ENCODE measurements at regions not wholly inside any gene's neighbourhood (a gene's known extent, or its start where the extent isn't known, plus 50 kb on each side); places are given as distances from the start of the nearest gene placed in this dataset.

DNA sequence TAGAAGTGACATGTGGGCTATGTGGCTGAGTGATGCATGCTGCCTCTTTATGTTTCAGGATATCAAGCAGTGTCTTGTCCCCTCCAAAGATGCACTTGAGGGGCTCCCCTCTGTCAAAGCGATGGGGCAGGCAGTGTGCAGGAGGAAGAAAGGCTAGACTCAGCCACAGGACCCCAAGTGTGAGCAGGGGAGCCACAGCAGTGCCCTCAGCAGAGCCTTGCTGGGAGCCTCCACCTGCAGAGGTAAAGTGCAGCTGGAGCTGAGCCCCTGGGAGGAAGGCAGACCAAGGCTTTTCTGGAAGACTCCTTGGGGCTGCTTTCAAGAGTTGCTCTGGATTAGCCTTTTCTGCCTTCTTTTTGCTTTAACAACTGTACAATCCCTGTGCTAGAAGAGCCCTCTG lies 247.3 kb downstream of the DLEU7 start:
- H3K36me3 ChIP-seq (ENCODE audit: insufficient read depth, low read length, poor library complexity, severe bottlenecking) = no peaks in the 10 kb centered on the region
- no TSS peak for BruUV-seq (replicated peaks)
- no peaks in the 10 kb centered on the region for H3K4me1 ChIP-seq (ENCODE audit: insufficient read depth, low read length, poor library complexity, severe bottlenecking)
- no peak overlapping the region for H3K27ac ChIP-seq (ENCODE audit: low read depth, low read length, poor library complexity, severe bottlenecking)
- no peaks in the 10 kb centered on the region for H3K27me3 ChIP-seq (replicated peaks; ENCODE audit: insufficient read depth, low read depth, low read length, poor library complexity)
- ChIA-PET CTCF (no interaction called here), POLR2A (ENCODE audit: low non-redundant PET) (no interaction called here)
- H3K9me3 ChIP-seq (ENCODE audit: low read depth, low read length, poor library complexity, severe bottlenecking) = no peaks in the 10 kb centered on the region
- intact Hi-C loops (cut with micrococcal nuclease; ENCODE audit: unreplicated experiment) = no loop called here
- H3K4me3 ChIP-seq (ENCODE audit: low read depth, low read length, poor library complexity, severe bottlenecking) = no peak overlapping the region
- DNase-seq (ENCODE audit: low spot score) = no peak
- TF ChIP-seq EZH2 (IDR thresholded peaks at IDR 0.05; ENCODE audit: borderline replicate concordance, low read depth, low read length, poor library complexity, severe bottlenecking) (no peak), CTCF (conservative IDR thresholded peaks at IDR 0.05; ENCODE audit: low read depth, low read length) (no peak)

- Histone ChIP-seq H3K27me3 (replicated peaks; ENCODE audit: insufficient read depth, low read depth, low read length, poor library complexity) (no peaks in the 10 kb centered on the region), H3K36me3 (ENCODE audit: insufficient read depth, low read length, poor library complexity, severe bottlenecking) (no peaks in the 10 kb centered on the region), H3K27ac (ENCODE audit: low read depth, low read length, poor library complexity, severe bottlenecking) (no peak overlapping the region), H3K9me3 (ENCODE audit: low read depth, low read length, poor library complexity, severe bottlenecking) (no peaks in the 10 kb centered on the region), H3K4me3 (ENCODE audit: low read depth, low read length, poor library complexity, severe bottlenecking) (no peak overlapping the region), H3K4me1 (ENCODE audit: insufficient read depth, low read length, poor library complexity, severe bottlenecking) (no peaks in the 10 kb centered on the region)
- intact Hi-C loops (cut with micrococcal nuclease; ENCODE audit: unreplicated experiment) = no loop called here
- DNase-seq (ENCODE audit: low spot score) = no peak
- BruUV-seq (replicated peaks) = no TSS peak
- POLR2A ChIA-PET (ENCODE audit: low non-redundant PET) = no interaction called here
- CTCF ChIA-PET = no interaction called here
- no peak for TF ChIP-seq CTCF (conservative IDR thresholded peaks at IDR 0.05; ENCODE audit: low read depth, low read length)
- no peak for TF ChIP-seq EZH2 (IDR thresholded peaks at IDR 0.05; ENCODE audit: borderline replicate concordance, low read depth, low read length, poor library complexity, severe bottlenecking)
These were observed 246.7 kb downstream of the DLEU7 start for GRCh38 chr13:50596776-50597203.

DNA sequence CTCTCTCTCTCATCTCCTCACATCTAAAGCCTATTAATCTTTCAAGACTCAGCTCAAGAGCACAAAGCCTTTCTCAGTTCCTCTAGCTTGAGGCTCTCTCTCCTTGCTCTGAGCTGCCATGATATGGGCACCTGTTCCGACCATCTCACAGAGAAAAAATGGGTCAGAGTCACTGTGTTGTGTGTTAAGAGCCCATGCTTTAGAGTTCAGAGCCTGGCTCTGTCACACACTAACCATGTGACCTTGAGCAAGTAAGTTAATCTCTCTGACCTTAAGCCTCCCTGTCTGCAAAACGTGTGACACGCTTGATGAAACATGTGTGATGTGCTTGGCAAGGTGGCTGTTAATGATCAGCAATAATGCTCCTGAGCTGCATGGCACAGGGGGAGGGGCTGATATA lies 245.2 kb downstream of the DLEU7 start:
- Histone ChIP-seq H3K27ac (ENCODE audit: low read depth, low read length, poor library complexity, severe bottlenecking) (no peak overlapping the region), H3K9me3 (ENCODE audit: low read depth, low read length, poor library complexity, severe bottlenecking) (no peaks in the 10 kb centered on the region), H3K4me3 (ENCODE audit: low read depth, low read length, poor library complexity, severe bottlenecking) (no peak overlapping the region), H3K36me3 (ENCODE audit: insufficient read depth, low read length, poor library complexity, severe bottlenecking) (no peaks in the 10 kb centered on the region), H3K27me3 (replicated peaks; ENCODE audit: insufficient read depth, low read depth, low read length, poor library complexity) (no peaks in the 10 kb centered on the region), H3K4me1 (ENCODE audit: insufficient read depth, low read length, poor library complexity, severe bottlenecking) (no peaks in the 10 kb centered on the region)
- ChIA-PET CTCF (no interaction called here), POLR2A (ENCODE audit: low non-redundant PET) (no interaction called here)
- BruUV-seq (replicated peaks) = no TSS peak
- TF ChIP-seq EZH2 (IDR thresholded peaks at IDR 0.05; ENCODE audit: borderline replicate concordance, low read depth, low read length, poor library complexity, severe bottlenecking) (no peak), CTCF (conservative IDR thresholded peaks at IDR 0.05; ENCODE audit: low read depth, low read length) (no peak)
- DNase-seq (ENCODE audit: low spot score) = no peak
- intact Hi-C loops (cut with micrococcal nuclease; ENCODE audit: unreplicated experiment) = no loop called here
